A549 (cell line): ENCODE measurements at regions not wholly inside any gene's neighbourhood (a gene's known extent, or its start where the extent isn't known, plus 50 kb on each side); places are given as distances from the start of the nearest gene placed in this dataset.

Experiments used
- CTCF ChIP-seq: fragments of >200 bp; sonication (Bioruptor Twin); formaldehyde crosslinking; IDR thresholded peaks from 3 replicates; pipeline ENCODE4 v1.5.1; 2016
- EHF ChIP-seq: fragments of 250-450 bp; sonication (Bioruptor Pico); IDR thresholded peaks from 2 replicates; pipeline ENCODE4 v1.5.0; 2020; ENCODE audit warnings: mild to moderate bottlenecking
- EP300 ChIP-seq, 2 experiments: fragments of >200 bp; sonication (Bioruptor Twin); formaldehyde crosslinking; IDR thresholded peaks; 2 replicates in 1 of 2; 3 replicates in 1 of 2; pipeline ENCODE4 v1.6.1; 2016 to 2017
- HOXB13 ChIP-seq: fragments of 250-450 bp; sonication (Bioruptor Pico); IDR thresholded peaks from 2 replicates; pipeline ENCODE4 v1.5.0; 2020; ENCODE audit warnings: low read depth, mild to moderate bottlenecking, moderate library complexity
- KDM1A ChIP-seq: fragments of 200-600 bp; sonication (generic); IDR thresholded peaks from 2 replicates; pipeline ENCODE4 v1.6.1; 2016; ENCODE audit warnings: low read depth, mild to moderate bottlenecking
- KDM5A ChIP-seq: fragments of 200-600 bp; sonication (generic); IDR thresholded peaks from 2 replicates; pipeline ENCODE4 v1.6.1; 2016; ENCODE audit warnings: antibody characterized with exemption, mild to moderate bottlenecking
- MAZ ChIP-seq: fragments of 150-350 bp; IDR thresholded peaks from 2 replicates; pipeline ENCODE4 v1.6.1; 2014; ENCODE audit warnings: antibody characterized with exemption, low read depth, low read length, borderline replicate concordance
- MYC ChIP-seq: IDR thresholded peaks from 2 replicates; pipeline ENCODE4 v1.6.1; 2012; ENCODE audit warnings: mild to moderate bottlenecking, inconsistent platforms, low read length, improper control_type of control experiment, borderline replicate concordance
- POLR2A ChIP-seq: IDR thresholded peaks from 2 replicates; pipeline ENCODE4 v1.6.1; 2012; ENCODE audit warnings: mild to moderate bottlenecking, low read length
- RFX5 ChIP-seq: fragments of 450-650 bp; IDR thresholded peaks from 2 replicates; pipeline ENCODE4 v1.7.1; 2014; ENCODE audit warnings: antibody characterized with exemption, mild to moderate bottlenecking, moderate library complexity

GRCh38 chr3:26365706-26366105, 256.9 kb upstream of the LRRC3B start:
- TF ChIP-seq MYC (no peak), CTCF (no peak), EP300 (IDR thresholded peaks at IDR 0.05) (no peak), MAZ (no peak), POLR2A (no peak), KDM1A (no peak), RFX5 (no peak), EHF (no peak), HOXB13 (CRISPR knock-in tag) (no peak), KDM5A (no peak)
